HEK293T (cell line): ENCODE measurements at regions not wholly inside any gene's neighbourhood (a gene's known extent, or its start where the extent isn't known, plus 50 kb on each side); places are given as distances from the start of the nearest gene placed in this dataset.

ENCODE experiments used
- FOXM1 ChIP-seq: fragments of 450-650 bp; IDR thresholded peaks from 2 replicates; pipeline ENCODE4 v1.6.1; 2017; ENCODE audit warnings: mild to moderate bottlenecking, borderline replicate concordance
- HDGF ChIP-seq: fragments of 450-650 bp; IDR thresholded peaks from 2 replicates; pipeline ENCODE4 v1.6.1; 2017; ENCODE audit warnings: antibody characterized with exemption, borderline replicate concordance

- TF ChIP-seq FOXM1 (no peak), HDGF (no peak)
Observed at GRCh38 chr5:124104344-124104743, 592.4 kb downstream of the CSNK1G3 start.
